K562 (cell line): ENCODE measurements at regions not wholly inside any gene's neighbourhood (a gene's known extent, or its start where the extent isn't known, plus 50 kb on each side); places are given as distances from the start of the nearest gene placed in this dataset.
A peak's percentile ranks its signal among the peaks of the same experiment; 100 is the strongest.

Experiments
- ATAC-seq: fragments of 200-7000 bp; cut with Tn5 transposase; 3 replicates; pipeline ENCODE4 v1.9.1; 2020; ENCODE audit warnings: moderate library complexity
- BruUV-seq: library from RNA; stranded (reverse); fragments of 400-500 nt; replicated peaks from 2 replicates; lab custom pipeline; 2021; lab: Mats Ljungman, UMichigan
- CTCF ChIA-PET: fragments of 300-600 bp; formaldehyde crosslinking; extraction: SDS; loops from one replicate; lab custom pipeline; 2021; ENCODE audit warnings: low intra/inter-chr PET ratio; lab: Yijun Ruan, JAX
- POLR2A ChIA-PET: fragments of 300-600, 350-650 bp; sonication (Branson Sonifier 250); formaldehyde crosslinking; extraction: SDS; loops from one replicate; lab custom pipeline; 2021; ENCODE audit warnings: antibody characterized with exemption, inconsistent platforms; lab: Yijun Ruan, JAX
- DNase-seq, 4 experiments: peaks; one replicate each; pipeline versions ENCODE4 v3.0.0 to v3.0.0-alpha.2; 2011 to 2018; ENCODE audit warnings: low spot score in 3 of 4, mixed read lengths in 3 of 4; ENCODE audit errors: extremely low read depth in 1 of 4
- FAIRE-seq: peaks from 2 replicates; lab custom pipeline; 2011; peaks lifted over from hg19 to GRCh38; lab: Jason Lieb, UNC
- H2AFZ ChIP-seq: 2 replicates; pipeline ENCODE4 v1.6.0; 2011; ENCODE audit warnings: low read depth, low read length, control low read depth, inconsistent platforms
- H3K27ac ChIP-seq: fragments of 200-600 bp; 3 replicates; pipeline ENCODE4 v1.8.0; 2011; ENCODE audit warnings: low read depth, mild to moderate bottlenecking, control low read depth, inconsistent platforms, low read length, moderate library complexity, mixed read lengths; ENCODE audit errors: extremely low read depth
- H3K27me3 ChIP-seq, 2 experiments: fragments of 300-600 bp in 1 of 2; 2 replicates in 1 of 2; 3 replicates in 1 of 2; pipeline versions ENCODE4 v1.6.0 to v1.8.0; 2011; ENCODE audit warnings: inconsistent platforms in 2 of 2, low read length in 2 of 2, mild to moderate bottlenecking in 1 of 2, mixed read lengths in 1 of 2, moderate library complexity in 1 of 2; ENCODE audit not compliant: control insufficient read depth in 2 of 2, insufficient read depth in 2 of 2
- H3K36me3 ChIP-seq: fragments of 300-600 bp; 3 replicates; pipeline ENCODE4 v1.8.0; 2011; ENCODE audit warnings: mild to moderate bottlenecking, low read length, inconsistent platforms; ENCODE audit not compliant: control insufficient read depth, insufficient read depth
- H3K4me1 ChIP-seq, 2 experiments: fragments of 200-600 bp in 1 of 2; replicated peaks in 1 of 2; 2 replicates in 1 of 2; 3 replicates in 1 of 2; pipeline versions ENCODE4 v1.5.1 to v1.8.0; 2011; ENCODE audit warnings: inconsistent platforms in 2 of 2, low read length in 2 of 2, mild to moderate bottlenecking in 1 of 2, mixed read lengths in 1 of 2, moderate library complexity in 1 of 2; ENCODE audit not compliant: control insufficient read depth in 2 of 2, insufficient read depth in 2 of 2
- H3K4me2 ChIP-seq: 2 replicates; pipeline ENCODE4 v1.6.1; 2011; ENCODE audit warnings: low read length, control low read depth, inconsistent platforms, mixed read lengths; ENCODE audit not compliant: insufficient read depth
- H3K4me3 ChIP-seq: fragments of 200-600 bp; sonication (generic), shearing (Covaris generic); 2 replicates; pipeline ENCODE4 v1.5.1; 2016; ENCODE audit warnings: control low read depth, inconsistent platforms
- H3K79me2 ChIP-seq: fragments of 200-600 bp; 3 replicates; pipeline ENCODE4 v1.8.0; 2011; ENCODE audit warnings: low read length, inconsistent platforms; ENCODE audit not compliant: control insufficient read depth, insufficient read depth
- H3K9ac ChIP-seq, 2 experiments: 2 replicates each; pipeline versions ENCODE4 v1.6.0 to v1.6.1; 2011; ENCODE audit warnings: low read depth in 2 of 2, low read length in 2 of 2, control low read depth in 1 of 2, inconsistent platforms in 1 of 2, mild to moderate bottlenecking in 1 of 2, mixed read lengths in 1 of 2; ENCODE audit not compliant: insufficient read depth in 1 of 2
- H3K9me1 ChIP-seq: one replicate; pipeline ENCODE4 v1.6.0; 2011; ENCODE audit warnings: inconsistent platforms, mild to moderate bottlenecking, low read length, moderate library complexity; ENCODE audit not compliant: control insufficient read depth, insufficient read depth
- H3K9me3 ChIP-seq: replicated peaks from 2 replicates; pipeline ENCODE4 v1.5.1; 2011; ENCODE audit warnings: low read depth, low read length, inconsistent platforms; ENCODE audit not compliant: control insufficient read depth, insufficient read depth
- H4K20me1 ChIP-seq: replicated peaks from 2 replicates; pipeline ENCODE4 v1.6.1; 2011; ENCODE audit warnings: low read length, inconsistent platforms, mixed read lengths; ENCODE audit not compliant: control insufficient read depth, insufficient read depth
- CEBPG ChIP-seq, 3 experiments: fragments of 200-800 bp in 1 of 3; sonication (Bioruptor generic) in 1 of 3; sonication (generic) in 1 of 3; formaldehyde crosslinking in 1 of 3; IDR thresholded peaks in 2 of 3; conservative IDR thresholded peaks in 1 of 3; 2 replicates each; pipeline versions ENCODE4 v1.6.1 to v1.8.0; 2016 to 2022; ENCODE audit warnings: missing compliant biosample characterization in 2 of 3, missing genetic modification characterization in 2 of 3, mild to moderate bottlenecking in 1 of 3, missing genetic modification reagents in 1 of 3
- MEIS2 ChIP-seq: fragments of 450-650 bp; IDR thresholded peaks from 2 replicates; pipeline ENCODE4 v1.6.1; 2014; ENCODE audit warnings: mild to moderate bottlenecking; ENCODE audit not compliant: partially characterized antibody
- NFIC ChIP-seq: fragments of 450-650 bp; IDR thresholded peaks from 2 replicates; pipeline ENCODE4 v1.6.1; 2017; ENCODE audit warnings: mild to moderate bottlenecking, inconsistent platforms
- NR3C1 ChIP-seq: sonication (generic); formaldehyde crosslinking; IDR thresholded peaks from 2 replicates; pipeline ENCODE4 v1.8.1; 2022; ENCODE audit warnings: missing genetic modification reagents
- PTTG1 ChIP-seq: fragments of 450-650 bp; IDR thresholded peaks from 2 replicates; pipeline ENCODE4 v1.6.1; 2016; ENCODE audit warnings: low read depth, mild to moderate bottlenecking, missing genetic modification characterization, missing compliant biosample characterization
- WGBS: fragments of 100-300 bp; shearing (Covaris generic); methylation state at CpG from one replicate; pipeline ENCODE4 v1.1.6; 2016; ENCODE audit warnings: low coverage, mixed read lengths; ENCODE audit not compliant: insufficient coverage; ENCODE audit errors: missing lambda C conversion rate; 5-methylcytosine and 5-hydroxymethylcytosine counted together
- in situ Hi-C: fragments of 300-500 bp; cut with MboI; formaldehyde crosslinking; loops from 4 replicates; pipeline ENCODE4 v1.15.0; 2018; ENCODE audit warnings: inconsistent platforms, mixed read lengths
- intact Hi-C: fragments of 100-400 bp; cut with micrococcal nuclease; formaldehyde crosslinking; loops from 2 replicates; pipeline ENCODE4 v1.14.2; 2022

DNA sequence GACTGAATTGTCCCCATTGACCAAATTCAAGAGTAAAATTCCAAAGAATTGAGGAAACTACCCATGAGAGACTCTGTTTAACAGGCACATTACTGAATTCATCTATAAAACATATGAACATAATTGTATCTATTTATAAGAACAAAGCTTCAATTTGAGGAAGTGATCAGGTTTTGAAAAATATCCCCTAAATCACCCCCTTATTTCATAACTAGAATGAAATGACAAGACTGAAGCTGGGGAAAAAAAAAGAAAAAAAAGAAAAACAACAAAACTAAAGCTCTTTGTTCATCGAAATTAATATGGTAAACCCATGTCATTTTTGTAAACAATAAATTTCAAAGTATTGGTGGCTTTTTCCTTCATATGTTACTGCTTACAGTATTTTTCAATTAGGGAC, 184.9 kb upstream of the SEMA3A start:
- no TSS peak for BruUV-seq
- TF ChIP-seq NFIC (no peak), PTTG1 (tag) (no peak), MEIS2 (no peak)
- TF ChIP-seq, all 486 proteins: peak for 0
- no peaks in the 10 kb centered on the region for H3K9me1 ChIP-seq
- in situ Hi-C loops = no loop called here
- no peaks in the 10 kb centered on the region for H3K4me1 ChIP-seq
- H4K20me1 ChIP-seq = no peaks in the 10 kb centered on the region
- ChIA-PET CTCF (no interaction called here), POLR2A (no interaction called here)
- no peak for FAIRE-seq
- WGBS = 0% methylated on average over 1 of the region's 1 CpG
- intact Hi-C loops = no loop called here
- H3K9me3 ChIP-seq = no peaks in the 10 kb centered on the region
- no peak overlapping the region for H3K4me3 ChIP-seq
- H3K79me2 ChIP-seq = no peaks in the 10 kb centered on the region
- DNase-seq = no peak
- H3K36me3 ChIP-seq = no peaks in the 10 kb centered on the region
- no peaks in the 10 kb centered on the region for H3K27me3 ChIP-seq
- no peak overlapping the region for H3K9ac ChIP-seq
- no peak for ATAC-seq
- H2AFZ ChIP-seq = no peak overlapping the region
- H3K27ac ChIP-seq = no peak overlapping the region
- H3K4me2 ChIP-seq = no peak overlapping the region

DNA sequence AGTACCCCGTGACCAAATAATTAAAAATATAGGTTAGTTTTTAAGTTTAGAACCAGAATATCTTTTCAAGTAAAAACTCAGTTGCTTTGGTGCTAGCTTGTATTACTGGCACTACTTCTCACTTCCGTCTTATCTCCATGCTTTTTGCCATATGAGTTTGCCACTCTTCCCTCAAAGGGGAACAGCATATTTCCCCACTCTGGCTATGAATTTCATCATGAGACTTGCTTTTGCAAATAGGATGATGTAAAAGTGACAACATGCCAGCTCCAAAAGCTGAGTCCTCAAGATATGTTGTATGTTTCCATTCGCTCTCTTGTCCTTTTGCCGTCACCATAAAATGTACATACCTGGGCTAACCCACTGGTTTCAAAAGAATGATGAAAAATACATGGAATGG, 178.1 kb upstream of the SEMA3A start:
- 3% methylated on average over 4 of the region's 4 CpGs for WGBS
- Histone ChIP-seq H3K27ac (no peak overlapping the region), H3K36me3 (no peaks in the 10 kb centered on the region), H3K4me3 (no peak overlapping the region), H3K27me3 (no peaks in the 10 kb centered on the region), H3K9me3 (no peaks in the 10 kb centered on the region; the same call in 1 of the 2 replicates), H3K9me1 (no peaks in the 10 kb centered on the region), H4K20me1 (no peaks in the 10 kb centered on the region), H3K4me2 (no peak overlapping the region), H3K4me1 (no peaks in the 10 kb centered on the region), H3K79me2 (no peaks in the 10 kb centered on the region), H2AFZ (no peak overlapping the region), H3K9ac (no peak overlapping the region)
- no TSS peak for BruUV-seq
- ChIA-PET CTCF (no interaction called here), POLR2A (no interaction called here)
- no peak for DNase-seq
- in situ Hi-C loops (no loop called here), intact Hi-C loops (no loop called here)
- ATAC-seq = no peak
- TF ChIP-seq NR3C1 = no peak
- TF ChIP-seq CEBPG (CRISPR knock-in tag; IDR thresholded peaks at IDR 0.05) = no peak
- peak; percentile 86 to 97 for TF ChIP-seq CEBPG (tag; conservative IDR thresholded peaks at IDR 0.05 in 1 of 2, IDR thresholded peaks at IDR 0.05 in 1 of 2)
- FAIRE-seq = no peak
